LoVo (cell line): ENCODE measurements at regions not wholly inside any gene's neighbourhood (a gene's known extent, or its start where the extent isn't known, plus 50 kb on each side); places are given as distances from the start of the nearest gene placed in this dataset.
"Not testable (repeated sequence)": the region's sequence is repeated elsewhere in the genome, so short reads cannot be mapped to it uniquely, and the experiment has no call there.

Source experiments
- DNase-seq: peaks from one replicate; pipeline ENCODE4 v3.0.0-alpha.2; 2016; ENCODE audit warnings: low spot score

DNA sequence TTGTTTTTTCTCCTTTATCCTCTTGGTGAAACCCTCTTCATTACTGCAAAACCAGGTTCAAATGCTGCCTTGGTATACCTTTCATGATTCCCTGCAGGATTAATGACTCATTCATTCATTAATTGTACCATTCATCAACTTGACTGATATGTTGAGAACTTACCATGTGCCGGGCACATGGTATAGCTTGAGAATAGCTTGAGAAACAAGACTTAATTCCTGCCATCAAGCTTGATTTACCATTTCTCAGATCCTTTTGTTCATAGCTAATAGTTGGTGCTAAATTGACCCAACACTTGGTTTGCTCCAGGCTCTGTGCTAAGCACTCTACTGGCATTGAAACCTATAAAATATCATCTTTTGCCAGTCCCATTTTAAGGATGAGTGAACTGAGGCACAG lies 165.7 kb downstream of the YIPF5 start:
- no peak for DNase-seq

DNA sequence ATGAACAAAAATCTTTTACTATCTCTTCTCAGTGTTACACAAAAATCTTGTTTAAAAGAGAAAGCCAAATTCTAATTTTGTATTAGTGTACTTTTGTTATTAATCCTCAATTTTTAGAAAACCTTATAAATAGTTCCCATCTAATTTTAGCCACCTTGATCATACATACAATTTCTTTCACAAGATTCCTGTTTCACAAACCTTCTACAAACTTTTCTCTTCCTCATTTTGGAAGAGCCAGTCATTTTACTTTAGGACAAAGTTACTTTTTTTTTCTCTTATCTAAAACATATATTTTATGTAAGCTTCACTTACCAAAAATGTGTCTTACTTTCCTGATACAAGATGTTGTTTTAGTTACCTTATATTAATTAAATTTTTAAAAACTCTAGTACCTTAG lies 161.3 kb downstream of the YIPF5 start:
- DNase-seq: no peak

GRCh38 chr5:144011388-144011787 lies 159.1 kb downstream of the YIPF5 start:
- DNase-seq: no peak

- DNase-seq: no peak
Measured at GRCh38 chr5:144013816-144014215, 156.6 kb downstream of the YIPF5 start.

DNA sequence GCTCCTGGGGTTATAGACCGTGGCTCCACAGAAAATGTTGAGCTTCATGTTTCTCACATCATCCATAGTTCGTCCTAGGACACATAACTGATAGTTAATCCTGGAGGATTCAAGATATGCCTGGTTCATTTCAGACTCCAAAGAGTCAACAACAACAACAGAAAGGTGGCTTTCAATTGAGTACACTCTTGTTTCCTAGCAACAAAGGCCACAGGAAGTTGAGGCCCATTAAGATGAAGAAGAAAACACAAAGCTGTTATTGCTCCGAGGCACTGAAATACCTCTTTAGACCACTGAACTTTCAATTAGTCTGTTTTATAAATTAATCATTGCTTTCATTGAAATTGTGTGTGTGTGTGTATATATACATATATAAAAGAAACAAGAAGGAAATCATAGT lies 154.5 kb downstream of the YIPF5 start:
- DNase-seq: no peak

GRCh38 chr5:144017119-144017518 lies 153.3 kb downstream of the YIPF5 start:
- DNase-seq: no peak

GRCh38 chr5:144017631-144018030 lies 152.8 kb downstream of the YIPF5 start:
- no peak for DNase-seq

DNA sequence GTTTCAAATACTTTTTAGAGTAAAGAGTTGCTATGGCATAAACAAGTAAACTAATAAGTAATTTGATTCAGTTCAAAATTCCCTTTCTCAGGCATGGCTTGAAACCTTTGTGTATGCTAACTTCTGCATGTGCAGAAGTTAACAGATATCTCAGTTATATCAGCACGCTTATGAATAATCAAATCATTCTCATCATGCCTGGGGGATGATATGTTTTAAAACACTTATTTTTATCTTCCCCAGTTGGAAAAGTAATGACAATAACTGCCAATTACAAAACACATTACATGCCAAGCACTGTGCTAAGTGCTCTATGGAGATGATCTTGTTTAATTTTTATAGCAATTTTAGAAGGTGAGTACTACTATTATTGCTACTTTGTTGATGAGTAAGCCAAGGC lies 146.4 kb downstream of the YIPF5 start:
- no peak for DNase-seq

- DNase-seq: no peak
Measured at GRCh38 chr5:144024545-144024944, 145.9 kb downstream of the YIPF5 start.

DNA sequence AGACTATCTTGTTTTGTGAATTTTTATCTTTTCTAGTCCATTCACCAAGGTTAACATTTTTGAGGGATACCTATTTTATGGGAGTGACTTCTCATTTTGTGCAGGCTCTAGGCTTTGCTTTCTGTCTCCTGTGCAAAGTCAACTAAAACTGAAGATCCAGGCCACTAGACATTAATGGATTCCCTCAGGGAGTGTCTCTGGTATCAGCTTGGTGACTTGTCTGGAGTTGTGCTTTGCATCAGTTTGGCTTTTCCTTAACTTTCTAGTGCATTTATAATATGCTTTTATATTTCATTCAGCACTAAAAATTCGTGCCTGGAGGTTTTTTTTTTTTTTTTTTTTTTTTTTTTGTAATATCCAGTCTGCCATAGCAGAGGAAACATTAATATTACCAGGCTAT lies 144.2 kb downstream of the YIPF5 start:
- DNase-seq: no peak

DNA sequence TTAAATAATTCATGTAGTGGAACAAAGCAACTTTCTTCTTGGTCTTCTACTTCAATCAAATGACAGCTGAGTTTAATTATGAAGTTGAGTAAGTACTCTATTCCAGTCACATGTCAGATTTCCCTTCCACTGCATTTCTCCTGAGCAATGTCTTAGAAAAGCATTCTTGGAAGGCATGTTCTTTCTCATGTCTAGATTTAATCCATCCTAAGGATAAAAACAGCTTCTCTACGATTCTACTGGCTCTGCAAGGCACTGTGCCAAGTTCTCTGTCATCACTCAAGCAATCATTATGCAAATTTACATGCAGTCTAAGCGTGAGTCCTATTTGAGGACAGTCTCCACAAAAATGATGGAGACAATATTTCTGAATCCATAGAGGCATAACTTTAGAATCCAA lies 142.4 kb downstream of the YIPF5 start:
- no peak for DNase-seq

DNA sequence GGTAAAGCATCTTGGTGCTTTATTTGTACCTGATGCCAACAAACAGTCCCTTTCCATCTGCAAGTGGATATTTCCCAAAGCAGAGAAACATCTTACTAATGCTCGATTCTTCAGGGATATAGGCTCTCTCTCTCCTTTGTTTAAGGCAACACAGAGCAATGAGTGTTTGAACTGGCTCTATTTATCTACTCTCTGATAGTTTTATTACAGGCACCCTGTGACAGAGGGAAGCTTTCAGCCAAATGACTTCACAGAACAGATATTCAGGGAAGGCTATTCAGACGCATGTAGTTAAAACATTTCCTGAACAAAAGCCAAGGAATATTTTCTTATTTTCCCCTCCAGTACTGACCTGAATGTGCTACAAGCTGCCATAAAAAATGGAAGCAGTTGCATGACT lies 141.8 kb downstream of the YIPF5 start:
- no peak for DNase-seq

DNA sequence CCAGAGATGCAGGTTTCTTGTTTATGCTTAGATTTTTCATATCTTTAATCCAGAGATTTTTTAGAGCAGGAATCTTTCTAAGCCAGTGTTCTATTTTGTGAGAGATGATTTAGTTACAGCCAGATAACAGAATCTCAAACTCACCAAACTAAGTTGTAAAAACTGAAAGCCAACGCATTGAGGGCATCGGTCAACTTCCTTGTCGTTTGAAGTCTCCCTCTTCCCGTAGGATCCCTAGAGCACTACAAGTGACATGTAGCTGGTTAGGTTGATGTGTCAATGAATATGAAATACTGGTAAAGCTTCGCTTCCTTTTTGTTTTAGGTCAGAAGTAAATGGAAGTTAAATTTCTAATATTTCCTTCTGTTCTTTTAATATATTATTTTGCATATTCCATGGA lies 139.6 kb downstream of the YIPF5 start:
- no peak for DNase-seq

- DNase-seq: no peak
Measured at GRCh38 chr5:144032375-144032774, 138.1 kb downstream of the YIPF5 start.

DNA sequence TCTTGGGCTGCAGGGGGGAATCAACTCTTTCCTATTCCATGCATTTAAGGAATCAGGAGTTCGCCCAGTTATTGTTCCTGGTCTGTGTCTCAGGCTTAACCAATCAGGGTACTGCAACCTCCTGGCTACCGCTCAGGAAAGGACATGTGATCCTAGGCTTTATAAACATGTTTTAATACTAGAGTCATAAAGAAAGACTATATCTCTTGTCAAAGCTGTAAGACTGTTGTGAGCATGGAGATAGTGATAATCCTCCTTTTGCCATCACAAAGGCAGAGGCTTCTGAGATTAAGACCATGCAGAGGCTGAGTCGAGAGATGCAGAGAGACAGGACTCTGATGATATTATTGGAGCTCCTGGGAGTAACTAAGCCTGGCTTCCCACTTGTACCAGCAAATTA lies 137.0 kb downstream of the YIPF5 start:
- DNase-seq: no peak

DNA sequence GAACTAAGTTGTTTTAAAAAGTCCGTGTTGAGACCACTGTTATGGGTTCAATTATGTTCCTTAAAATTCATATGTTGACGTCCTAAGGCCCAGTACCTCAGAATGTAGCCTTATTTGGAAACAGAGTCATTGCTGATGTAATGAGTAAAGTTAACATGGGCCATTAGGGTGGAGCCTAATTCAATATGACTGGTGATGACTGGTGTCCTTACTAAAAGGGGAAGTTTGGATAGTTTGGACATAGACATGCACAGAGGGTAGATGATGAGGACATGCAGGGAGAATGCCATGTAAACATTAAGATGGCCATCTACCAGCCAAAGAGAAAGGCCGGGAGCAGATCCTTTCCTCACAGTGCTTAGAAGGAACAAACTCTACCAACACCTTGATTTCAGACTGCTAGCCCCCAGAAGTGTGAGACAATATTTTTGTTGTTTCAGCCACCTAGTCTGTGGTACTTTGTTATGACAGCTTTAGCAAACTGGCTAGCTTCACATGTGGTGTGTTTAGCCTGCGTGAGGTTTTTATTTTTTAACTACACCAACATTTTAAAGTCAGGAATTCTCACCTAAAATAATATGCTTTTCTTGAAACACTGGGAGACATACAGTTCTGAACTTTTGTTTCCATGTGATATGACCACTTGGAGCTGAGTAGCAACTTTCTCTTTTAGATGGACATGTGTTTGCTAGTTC lies 135.3 kb downstream of the YIPF5 start:
- DNase-seq: no peak

GRCh38 chr5:144036476-144036875 lies 134.0 kb downstream of the YIPF5 start:
- DNase-seq: no peak

GRCh38 chr5:144040615-144041305 lies 129.7 kb downstream of the YIPF5 start:
- no peak for DNase-seq

GRCh38 chr5:144042156-144042555 lies 128.3 kb downstream of the YIPF5 start:
- no peak for DNase-seq

GRCh38 chr5:144048259-144048856 lies 122.1 kb downstream of the YIPF5 start:
- DNase-seq: no peak

GRCh38 chr5:144055391-144055790 lies 115.1 kb downstream of the YIPF5 start:
- DNase-seq: not testable (repeated sequence)

- not testable (repeated sequence) for DNase-seq
Measured at GRCh38 chr5:144060091-144060490, 110.4 kb downstream of the YIPF5 start.

DNA sequence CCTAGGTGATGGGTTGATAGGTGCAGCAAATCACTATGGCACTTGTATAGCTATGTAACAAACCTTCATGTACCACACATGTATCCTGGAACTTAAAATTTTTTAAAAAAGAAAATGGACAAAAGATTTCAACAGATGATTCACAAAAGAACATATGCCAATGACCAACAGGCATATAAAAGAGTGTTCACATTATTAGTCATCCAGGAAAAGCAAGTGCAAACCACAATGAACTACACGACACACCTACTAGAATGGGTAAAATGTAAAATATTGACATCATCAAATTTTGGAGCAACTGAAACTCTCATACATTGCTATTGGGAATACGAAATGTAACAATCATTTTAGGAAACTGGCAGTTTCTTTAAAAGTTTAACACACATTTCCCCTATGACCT lies 109.9 kb downstream of the YIPF5 start:
- DNase-seq: no peak

DNA sequence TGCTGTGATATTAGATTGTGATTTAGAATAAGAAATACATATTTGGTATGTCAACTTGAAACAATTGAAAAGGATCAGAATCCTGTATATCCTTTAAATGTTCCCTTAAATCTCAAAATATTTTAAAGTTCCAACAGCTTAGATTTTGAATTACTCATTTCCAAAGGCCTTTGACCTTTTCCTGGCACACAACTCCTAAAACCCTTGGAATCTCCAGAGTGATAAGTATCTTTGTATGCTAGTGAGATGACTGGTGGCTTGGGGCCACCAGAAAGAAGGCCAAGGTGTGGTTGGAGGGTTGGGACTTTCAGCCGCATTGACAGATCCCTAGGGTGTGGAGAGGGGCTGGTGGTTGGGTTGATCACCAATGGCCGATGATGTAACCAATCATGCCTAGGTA lies 104.7 kb downstream of the YIPF5 start:
- no peak for DNase-seq
